ENCODE measurements at regions not wholly inside any gene's neighbourhood (a gene's known extent, or its start where the extent isn't known, plus 50 kb on each side); places are given as distances from the start of the nearest gene placed in this dataset.

- no peak for DNase-seq
These were observed 117.0 kb downstream of the OAT start for GRCh38 chr10:124301736-124302135.

GRCh38 chr10:124300735-124301134 is 118.0 kb downstream of the OAT start:
- no peak for DNase-seq

- no peak for DNase-seq
These were observed 118.5 kb downstream of the OAT start for GRCh38 chr10:124300224-124300623.

- DNase-seq: no peak
These were observed 119.0 kb downstream of the OAT start for GRCh38 chr10:124299696-124300095.

GRCh38 chr10:124298891-124299290 is 119.8 kb downstream of the OAT start:
- DNase-seq: no peak

GRCh38 chr10:124296813-124297788 is 121.6 kb downstream of the OAT start:
- no peak for DNase-seq

- no peak for DNase-seq
These were observed 122.5 kb downstream of the OAT start for GRCh38 chr10:124296121-124296812.

GRCh38 chr10:124294811-124295770 is 123.6 kb downstream of the OAT start:
- no peak for DNase-seq

GRCh38 chr10:124293616-124294449 is 124.9 kb downstream of the OAT start:
- DNase-seq: no peak

GRCh38 chr10:124292911-124293615 is 125.7 kb downstream of the OAT start:
- no peak for DNase-seq

- DNase-seq: no peak
These were observed 127.6 kb downstream of the OAT start for GRCh38 chr10:124291001-124291701.

GRCh38 chr10:124289851-124290795 is 128.6 kb downstream of the OAT start:
- no peak for DNase-seq

GRCh38 chr10:124288928-124289850 is 129.5 kb downstream of the OAT start:
- DNase-seq: no peak

- DNase-seq: no peak
These were observed 130.2 kb downstream of the OAT start for GRCh38 chr10:124288486-124288885.

GRCh38 chr10:124287791-124288190 is 130.9 kb downstream of the OAT start:
- DNase-seq: no peak

- DNase-seq: no peak
These were observed 131.5 kb downstream of the OAT start for GRCh38 chr10:124287071-124287685.

- DNase-seq: no peak
These were observed 132.1 kb downstream of the OAT start for GRCh38 chr10:124286621-124287020.
